HT1080 (cell line): ENCODE measurements at regions not wholly inside any gene's neighbourhood (a gene's known extent, or its start where the extent isn't known, plus 50 kb on each side); places are given as distances from the start of the nearest gene placed in this dataset. TPM values are rescaled to one million over a fixed set of nuclear protein-coding genes. Genes with fewer than 3 reads are reported as not detected.
"Not testable (repeated sequence)": the region's sequence is repeated elsewhere in the genome, so short reads cannot be mapped to it uniquely, and the experiment has no call there.

ENCODE experiments used
- DNase-seq: peaks from one replicate; pipeline ENCODE4 v3.0.0-alpha.2; 2015; ENCODE audit warnings: low read depth
- small RNA-seq: library from RNA; depleted of rRNA; stranded (forward); fragments of <200 nt; gene quantifications from one replicate; pipeline ENCODE3, GENCODE V24; 2014

GRCh38 chrX:142499992-142500391, 294.9 kb upstream of the MAGEC2 start:
- DNase-seq = no peak

DNA sequence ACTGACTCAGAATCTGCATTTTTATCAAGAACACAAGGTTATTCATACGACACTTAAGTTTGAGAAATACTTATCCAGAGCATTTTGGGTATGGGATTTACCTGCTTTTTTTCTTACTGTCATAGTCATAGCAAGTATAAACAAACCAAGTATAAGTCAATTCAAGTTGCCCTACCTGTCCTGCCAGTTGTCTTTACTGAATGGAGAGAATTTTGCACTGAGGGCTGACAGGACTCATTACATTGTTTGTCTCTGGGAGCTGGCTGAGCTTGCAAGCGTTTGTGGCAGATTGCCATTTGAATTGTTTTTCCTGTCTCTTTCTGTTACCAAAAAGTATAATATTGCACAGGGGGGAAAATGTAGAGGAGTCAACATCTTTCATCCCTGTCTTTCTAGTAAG, 278.9 kb upstream of the MAGEC2 start:
- no peak for DNase-seq

DNA sequence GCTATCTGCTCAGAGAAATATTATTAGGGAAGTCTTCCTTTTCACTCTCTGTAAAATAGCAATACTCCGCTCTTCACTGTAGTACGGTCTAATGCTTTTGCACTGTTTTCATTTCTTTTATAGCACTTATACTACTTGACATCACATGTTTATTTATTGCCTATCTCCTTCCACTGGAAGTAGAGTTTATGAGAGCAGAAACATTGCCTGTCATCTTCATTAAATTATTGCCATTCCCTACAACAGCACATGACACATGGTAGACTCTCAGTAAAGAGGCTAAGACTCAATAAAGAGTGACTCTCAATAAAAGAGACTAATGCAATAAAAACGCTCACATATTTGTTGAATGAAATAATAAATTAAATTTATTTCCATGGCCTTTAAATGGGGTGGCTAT, 241.3 kb upstream of the MAGEC2 start:
- DNase-seq = no peak

DNA sequence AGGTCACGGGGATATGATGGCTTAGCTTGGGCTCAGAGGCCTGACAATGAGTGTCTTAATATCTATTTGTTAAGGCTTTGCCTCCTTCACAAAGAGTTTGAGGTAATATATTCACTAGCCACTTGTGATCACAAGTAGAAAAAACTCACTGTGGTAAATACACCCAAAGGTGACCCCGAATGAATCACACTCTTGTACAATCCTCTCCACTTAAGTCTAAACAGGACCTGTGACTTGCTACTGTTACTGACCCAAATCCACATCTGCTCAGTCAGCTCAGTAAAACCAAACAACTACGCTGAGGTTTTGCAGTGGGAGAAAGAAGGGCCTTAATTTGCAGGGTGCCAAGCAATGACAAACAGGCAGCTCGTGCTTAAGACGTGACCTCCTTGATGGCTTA, 223.8 kb upstream of the MAGEC2 start:
- DNase-seq = no peak

- not testable (repeated sequence) for DNase-seq
Measured at GRCh38 chrX:142390998-142391397, 185.9 kb upstream of the MAGEC2 start.

GRCh38 chrX:142363501-142363900, 158.4 kb upstream of the MAGEC2 start:
- no peak for DNase-seq

DNA sequence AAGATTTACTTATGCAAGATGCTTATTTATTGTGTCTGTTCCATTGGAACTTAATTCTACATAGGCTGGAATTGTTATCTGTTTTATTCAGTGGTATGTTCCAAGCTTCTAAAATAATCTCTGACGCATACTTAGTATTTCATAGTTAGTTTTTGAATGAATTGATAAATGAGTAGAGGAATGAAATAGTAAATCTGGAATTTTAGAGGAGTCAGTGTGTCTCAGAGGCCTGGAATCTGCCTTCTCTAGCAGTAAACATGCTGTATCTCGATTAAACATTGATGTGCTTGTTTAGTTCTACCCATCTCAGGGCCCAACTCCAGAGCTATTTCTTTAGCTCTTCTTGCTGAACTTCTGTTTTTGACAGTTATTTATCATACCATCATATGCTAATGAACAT, 154.2 kb upstream of the MAGEC2 start:
- no peak for DNase-seq

DNA sequence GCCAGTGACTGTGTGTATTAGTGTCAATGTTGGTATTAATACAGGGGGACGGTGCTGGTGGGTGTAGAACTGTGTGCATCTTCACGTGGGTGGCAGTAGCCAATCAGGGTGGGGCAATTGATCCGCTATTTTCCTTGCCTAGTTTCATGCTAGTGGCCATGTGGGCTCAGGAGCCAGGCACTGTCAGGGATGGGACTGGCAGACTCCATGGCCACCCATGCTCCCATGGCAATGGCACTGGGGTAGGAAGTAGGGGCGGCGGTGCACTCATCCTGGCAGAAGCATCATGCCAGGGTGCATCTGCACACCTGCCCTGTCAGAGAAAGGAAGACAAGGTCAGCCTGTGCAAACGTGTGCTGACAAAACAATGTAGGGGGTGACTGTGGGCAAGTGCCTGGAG, 122.1 kb upstream of the MAGEC2 start:
- no peak for DNase-seq

DNA sequence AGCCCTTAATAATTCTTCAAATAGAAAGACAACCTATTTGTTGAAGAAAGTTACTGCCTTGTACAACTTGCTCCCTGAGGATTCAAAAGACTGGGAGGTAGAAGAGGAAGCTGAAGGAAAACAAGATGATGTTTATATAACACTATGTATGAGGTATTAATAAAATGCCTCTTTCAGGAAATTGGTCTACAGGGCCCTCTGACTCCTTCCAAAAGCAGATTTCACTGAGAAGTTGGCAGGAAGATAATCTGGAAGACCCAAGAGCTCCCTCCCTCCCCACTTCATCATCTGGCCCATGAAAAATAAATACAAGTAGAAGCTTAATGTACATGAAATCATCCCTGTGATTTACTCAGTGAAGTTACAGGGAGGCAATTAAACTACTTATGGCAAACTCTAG, 107.5 kb upstream of the MAGEC2 start:
- DNase-seq = no peak

GRCh38 chrX:142299406-142299805, 94.3 kb upstream of the MAGEC2 start:
- no peak for DNase-seq

- DNase-seq = no peak
Measured at GRCh38 chrX:142296421-142296820, 91.3 kb upstream of the MAGEC2 start.

DNA sequence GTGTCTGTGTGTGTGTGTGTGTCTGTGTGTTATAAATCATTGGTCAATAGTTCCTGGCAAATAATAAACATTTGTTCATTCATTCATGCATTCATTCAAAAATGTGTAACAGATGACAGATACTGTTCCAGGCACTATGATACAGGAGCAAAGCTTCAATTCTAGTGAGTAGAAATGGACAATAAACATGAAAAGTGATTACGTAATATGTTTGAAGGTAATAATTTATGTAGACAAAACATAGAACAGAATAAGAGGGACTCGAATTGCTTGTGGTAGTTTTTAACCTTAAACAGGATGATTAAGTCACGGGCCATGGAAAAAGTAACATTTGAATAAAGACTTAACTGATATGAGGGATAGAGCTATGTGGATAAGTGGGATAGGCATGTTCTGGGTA, 90.1 kb upstream of the MAGEC2 start:
- no peak for DNase-seq

GRCh38 chrX:142270166-142270565, 65.1 kb upstream of the MAGEC2 start:
- DNase-seq = not testable (repeated sequence)

- no peak for DNase-seq
Measured at GRCh38 chrX:142266417-142266816, 61.3 kb upstream of the MAGEC2 start.

DNA sequence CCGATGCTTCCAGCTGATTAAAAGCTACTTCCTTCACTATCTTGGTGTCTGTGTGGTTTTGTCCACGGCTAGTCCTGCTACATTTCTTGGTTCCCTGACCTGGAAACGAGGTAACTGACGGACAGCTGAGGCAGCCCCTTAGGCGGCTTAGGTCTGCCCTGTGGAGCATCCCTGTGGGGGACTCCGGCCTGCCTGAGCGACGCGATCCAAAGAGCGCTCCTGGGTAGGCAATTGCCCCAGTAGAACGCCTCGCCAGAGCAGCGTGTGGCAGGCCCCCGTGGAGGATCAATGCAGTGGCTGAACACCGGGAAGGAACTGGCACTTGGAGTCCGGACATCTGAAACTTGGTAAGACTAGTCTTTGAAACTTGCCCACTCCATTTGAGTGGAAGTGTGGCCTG, 60.5 kb upstream of the MAGEC2 start:
- not testable (repeated sequence) for DNase-seq

DNA sequence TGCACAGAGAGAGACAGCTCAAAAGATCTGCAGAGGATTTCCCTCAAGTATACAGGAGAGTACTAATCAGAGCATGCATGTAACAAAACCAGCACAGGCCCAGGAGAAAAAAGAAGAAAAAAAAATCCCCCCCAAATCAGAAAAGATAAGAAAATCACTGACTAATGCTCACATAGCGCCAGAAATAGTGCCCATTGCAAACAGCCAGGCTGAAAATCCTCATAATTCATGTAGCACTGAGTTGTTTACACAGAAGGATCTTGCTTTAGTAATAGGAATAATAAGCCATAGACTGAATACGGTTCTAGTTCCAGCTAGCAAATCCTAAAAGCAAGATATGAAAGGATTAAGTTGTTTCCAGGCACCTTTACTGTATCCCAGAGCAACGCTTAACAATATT, 51.8 kb upstream of the MAGEC2 start:
- DNase-seq = no peak

Small RNA genes in the stretch of these regions (small RNA-seq; reads per million reads assigned to genes)
- gene RNA5SP516 = not detected
